Lung (tissue), 11 donors: ENCODE measurements at regions not wholly inside any gene's neighbourhood (a gene's known extent, or its start where the extent isn't known, plus 50 kb on each side); places are given as distances from the start of the nearest gene placed in this dataset.

Source experiments
- ATAC-seq: fragments of 200-7000 bp; cut with Tn5 transposase; one replicate; pipeline ENCODE4 v1.9.1; 2020; ENCODE audit warnings: moderate number of reproducible peaks; ENCODE audit not compliant: insufficient read depth, low FRiP score
- DNase-seq, 3 donors: peaks; one replicate each; pipeline ENCODE4 v3.0.0-alpha.2; 2013 to 2017
- H3K27ac ChIP-seq, 2 donors: one replicate each; pipeline ENCODE4 v1.5.1; 2013; ENCODE audit warnings: mild to moderate bottlenecking in 2 of 2, moderate library complexity in 2 of 2, control low read depth in 1 of 2, inconsistent platforms in 1 of 2, low read depth in 1 of 2, low read length in 1 of 2
- H3K27me3 ChIP-seq, 3 donors: one replicate each; pipeline ENCODE4 v1.5.1; 2013; ENCODE audit warnings: low read length in 2 of 3; ENCODE audit not compliant: control insufficient read depth in 3 of 3, insufficient read depth in 3 of 3
- H3K36me3 ChIP-seq, 4 donors: one replicate each; pipeline ENCODE4 v1.5.1; 2013; ENCODE audit warnings: low read length in 4 of 4, mild to moderate bottlenecking in 1 of 4, moderate library complexity in 1 of 4; ENCODE audit not compliant: control insufficient read depth in 4 of 4, insufficient read depth in 4 of 4
- H3K4me1 ChIP-seq, 5 donors: one replicate each; pipeline ENCODE4 v1.5.1; 2013; ENCODE audit warnings: low read length in 5 of 5, mild to moderate bottlenecking in 2 of 5, moderate library complexity in 1 of 5; ENCODE audit not compliant: control insufficient read depth in 5 of 5, insufficient read depth in 5 of 5
- H3K4me3 ChIP-seq: one replicate; pipeline ENCODE4 v1.5.1; 2013; ENCODE audit warnings: mild to moderate bottlenecking, control low read depth, moderate library complexity
- H3K9ac ChIP-seq, 2 donors: one replicate each; pipeline ENCODE4 v1.5.1; 2013; ENCODE audit warnings: low read length in 2 of 2, control low read depth in 1 of 2; ENCODE audit not compliant: insufficient read depth in 1 of 2
- H3K9me3 ChIP-seq, 4 donors: one replicate each; pipeline ENCODE4 v1.5.1; 2013; ENCODE audit warnings: low read length in 3 of 4, mild to moderate bottlenecking in 1 of 4, moderate library complexity in 1 of 4; ENCODE audit not compliant: control insufficient read depth in 4 of 4, insufficient read depth in 3 of 4
- WGBS, 2 donors: extraction: QIAGEN DNeasy Blood & Tissue Kit; methylation state at CpG; one replicate each; pipeline ENCODE4 v1.1.7; 2013; 5-methylcytosine and 5-hydroxymethylcytosine counted together
- TF ChIP-seq, protein P1 (sequence below): IDR thresholded peaks from 2 replicates; pipeline ENCODE4 v1.5.1; 2012; ENCODE audit warnings: mild to moderate bottlenecking; ENCODE audit errors: control extremely low read depth, extremely low read depth
- donor health status: control.
- donor health status: control.
- donor health status: Bipolar disorder and iron deficiency.
- donor health status: healthy.
- donor health status: DM: yes; HTN: yes; CAD: no.

DNA sequence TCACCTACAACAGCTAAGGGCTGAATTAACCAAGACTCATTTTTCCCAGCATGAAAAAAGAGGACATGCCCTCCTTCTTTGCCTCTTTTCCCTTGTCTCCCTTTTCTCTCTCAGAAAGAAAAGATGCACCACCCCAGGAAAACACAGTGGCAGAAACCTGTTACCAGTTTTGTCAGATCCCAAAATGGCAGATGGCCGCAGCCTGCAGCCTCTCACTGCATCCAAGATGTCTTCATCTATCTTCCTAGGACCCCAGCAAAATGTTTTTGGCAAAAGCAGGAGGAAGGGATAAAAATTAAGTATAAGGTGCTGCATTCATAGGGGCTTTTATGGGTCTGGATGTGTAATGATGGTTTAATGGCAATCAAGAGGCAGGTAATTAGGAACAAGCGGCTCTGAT is 266.6 kb upstream of the NPVF start:
- Histone ChIP-seq H3K9ac (no peak overlapping the region), H3K9me3 (peaks cover 0 to 2% (median 0%) of the 10 kb centered on the region in 4 donors), H3K27me3 (no peaks in the 10 kb centered on the region), H3K27ac (no peak overlapping the region), H3K36me3 (no peaks in the 10 kb centered on the region), H3K4me3 (no peak overlapping the region), H3K4me1 (peaks cover 0 to 28% (median 10%) of the 10 kb centered on the region in 5 donors)
- WGBS, 2 donors, result 97 to 98% methylated on average over 2 of the region's 2 CpGs
- no peak for DNase-seq
- TF ChIP-seq, protein P1, sequence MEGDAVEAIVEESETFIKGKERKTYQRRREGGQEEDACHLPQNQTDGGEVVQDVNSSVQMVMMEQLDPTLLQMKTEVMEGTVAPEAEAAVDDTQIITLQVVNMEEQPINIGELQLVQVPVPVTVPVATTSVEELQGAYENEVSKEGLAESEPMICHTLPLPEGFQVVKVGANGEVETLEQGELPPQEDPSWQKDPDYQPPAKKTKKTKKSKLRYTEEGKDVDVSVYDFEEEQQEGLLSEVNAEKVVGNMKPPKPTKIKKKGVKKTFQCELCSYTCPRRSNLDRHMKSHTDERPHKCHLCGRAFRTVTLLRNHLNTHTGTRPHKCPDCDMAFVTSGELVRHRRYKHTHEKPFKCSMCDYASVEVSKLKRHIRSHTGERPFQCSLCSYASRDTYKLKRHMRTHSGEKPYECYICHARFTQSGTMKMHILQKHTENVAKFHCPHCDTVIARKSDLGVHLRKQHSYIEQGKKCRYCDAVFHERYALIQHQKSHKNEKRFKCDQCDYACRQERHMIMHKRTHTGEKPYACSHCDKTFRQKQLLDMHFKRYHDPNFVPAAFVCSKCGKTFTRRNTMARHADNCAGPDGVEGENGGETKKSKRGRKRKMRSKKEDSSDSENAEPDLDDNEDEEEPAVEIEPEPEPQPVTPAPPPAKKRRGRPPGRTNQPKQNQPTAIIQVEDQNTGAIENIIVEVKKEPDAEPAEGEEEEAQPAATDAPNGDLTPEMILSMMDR, result no peak
- no peak for ATAC-seq

DNA sequence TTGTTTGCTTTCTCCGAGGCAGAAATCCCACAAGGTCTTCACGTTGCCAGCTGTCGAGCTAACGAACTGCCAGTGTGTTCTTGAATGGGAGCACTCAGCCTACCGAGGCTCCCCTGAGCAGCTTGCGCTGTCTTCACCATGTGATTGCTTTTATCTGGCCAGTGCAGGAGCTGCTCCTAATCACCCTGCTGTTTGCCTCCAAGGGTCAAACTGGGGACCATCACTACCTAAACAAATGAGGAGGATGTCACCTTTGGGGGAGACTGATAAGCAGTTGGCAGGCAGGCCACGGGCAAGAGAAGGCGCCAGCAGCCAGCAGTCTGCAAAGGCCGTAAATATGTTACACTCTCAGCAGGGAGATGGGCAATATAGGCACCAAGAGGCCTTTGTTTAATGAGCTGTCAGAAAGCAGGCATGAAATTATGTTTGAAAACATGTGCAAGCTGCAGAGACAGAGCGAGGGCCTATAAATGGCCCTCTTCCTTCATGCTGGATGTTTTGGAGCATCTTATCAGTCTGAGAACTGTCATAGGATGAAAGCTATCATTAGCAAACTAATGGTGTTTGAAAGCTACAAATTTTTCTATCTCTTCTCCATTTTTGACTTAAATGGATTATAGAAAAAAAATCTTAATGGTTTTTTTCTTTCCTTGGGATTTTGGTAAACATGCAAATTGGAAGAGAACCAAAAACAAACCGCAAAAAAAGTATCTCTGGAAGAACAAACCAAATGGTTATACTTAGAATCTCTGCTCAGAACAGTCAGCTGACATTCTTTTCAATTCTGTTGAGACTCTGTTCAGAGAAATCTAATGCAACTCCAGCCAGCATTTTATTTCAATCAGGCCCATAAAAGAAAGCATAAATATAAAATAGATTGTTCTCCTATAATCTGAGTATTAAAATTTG is 267.3 kb upstream of the NPVF start:
- ATAC-seq, result no peak
- TF ChIP-seq, protein P1, result no peak
- Histone ChIP-seq H3K9ac (no peak overlapping the region), H3K36me3 (no peaks in the 10 kb centered on the region), H3K4me1 (peaks cover 0 to 33% (median 11%) of the 10 kb centered on the region in 5 donors), H3K27ac (no peak overlapping the region), H3K4me3 (no peak overlapping the region), H3K9me3 (peaks cover 0 to 2% (median 0%) of the 10 kb centered on the region in 4 donors), H3K27me3 (no peaks in the 10 kb centered on the region)
- WGBS, 2 donors, result 57 to 75% methylated on average over 11 of the region's 11 CpGs
- DNase-seq, result peak; percentile 64 to 83 (median 82)

DNA sequence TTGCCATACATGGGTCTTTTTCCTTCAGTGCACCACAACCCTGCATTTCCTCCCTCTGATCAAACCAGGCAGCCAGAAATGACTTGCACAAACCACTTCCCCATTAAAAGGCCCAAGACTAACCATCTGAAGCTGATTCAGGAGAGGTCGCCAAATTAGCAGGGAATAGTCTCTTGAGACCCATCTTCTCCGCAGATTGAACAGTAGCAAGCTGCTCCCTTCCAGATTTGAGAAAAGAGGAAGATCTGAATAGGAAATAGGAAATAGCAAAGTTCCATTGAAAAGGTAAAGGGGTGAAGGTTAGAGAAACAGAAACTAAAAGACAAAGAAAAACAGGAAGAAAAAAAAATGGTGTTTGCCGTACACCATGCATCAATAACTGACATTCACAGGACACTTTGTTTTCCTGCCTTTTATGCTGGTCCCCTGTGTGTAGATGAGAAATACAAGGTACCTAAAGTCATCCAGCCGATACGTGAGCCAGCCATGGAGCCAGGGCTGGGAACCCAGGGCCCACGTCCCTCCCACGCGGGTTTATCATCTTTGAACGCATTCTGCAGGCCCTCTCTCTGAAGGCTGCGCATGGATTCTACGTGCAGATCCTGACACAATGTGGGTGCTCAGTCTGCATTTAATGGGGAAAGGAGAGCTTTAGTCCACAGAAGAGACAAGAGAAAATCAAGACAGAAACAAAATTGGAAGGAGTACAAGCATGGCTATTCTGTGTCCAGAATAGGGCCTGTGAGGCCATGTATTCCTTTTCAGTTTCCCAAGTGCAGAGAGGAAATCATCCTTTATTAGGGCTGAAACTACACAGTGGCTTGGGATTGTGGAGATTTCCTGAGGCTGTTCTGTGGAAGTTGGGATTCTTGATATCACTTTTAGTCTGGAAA is 268.4 kb upstream of the NPVF start:
- Histone ChIP-seq H3K27me3 (no peaks in the 10 kb centered on the region), H3K9me3 (no peaks in the 10 kb centered on the region), H3K4me1 (peaks cover 0 to 43% (median 11%) of the 10 kb centered on the region in 5 donors), H3K36me3 (no peaks in the 10 kb centered on the region), H3K27ac (peak overlapping the region in 1 of 2 donors; percentile 15), H3K4me3 (no peak overlapping the region), H3K9ac (no peak overlapping the region)
- no peak for DNase-seq
- WGBS, 2 donors, result 54 to 59% methylated on average over 11 of the region's 11 CpGs
- TF ChIP-seq, protein P1, result no peak
- ATAC-seq, result no peak
